Transverse colon (tissue), 3 donors: ENCODE measurements at regions not wholly inside any gene's neighbourhood (a gene's known extent, or its start where the extent isn't known, plus 50 kb on each side); places are given as distances from the start of the nearest gene placed in this dataset.

ENCODE experiments used
- EP300 ChIP-seq: sonication (generic); formaldehyde crosslinking; IDR thresholded peaks from one replicate; pipeline ENCODE4 v1.6.1; 2017; ENCODE audit warnings: antibody characterized with exemption, low read depth
- POLR2A ChIP-seq: fragments of 450-650 bp; IDR thresholded peaks from one replicate; pipeline ENCODE4 v1.6.1; 2016; ENCODE audit warnings: antibody characterized with exemption, mild to moderate bottlenecking, moderate library complexity
- TF ChIP-seq, protein P1 (sequence below), 5 experiments: fragments of 200-600 bp in 3 of 5; fragments of 450-650 bp in 2 of 5; sonication (generic) in 3 of 5; IDR thresholded peaks; 1 replicate in 2 of 5; 2 replicates in 3 of 5; pipeline ENCODE4 v1.5.1; 2016 to 2017; ENCODE audit warnings: antibody characterized with exemption in 5 of 5, inconsistent platforms in 3 of 5, mild to moderate bottlenecking in 2 of 5, moderate library complexity in 1 of 5

DNA sequence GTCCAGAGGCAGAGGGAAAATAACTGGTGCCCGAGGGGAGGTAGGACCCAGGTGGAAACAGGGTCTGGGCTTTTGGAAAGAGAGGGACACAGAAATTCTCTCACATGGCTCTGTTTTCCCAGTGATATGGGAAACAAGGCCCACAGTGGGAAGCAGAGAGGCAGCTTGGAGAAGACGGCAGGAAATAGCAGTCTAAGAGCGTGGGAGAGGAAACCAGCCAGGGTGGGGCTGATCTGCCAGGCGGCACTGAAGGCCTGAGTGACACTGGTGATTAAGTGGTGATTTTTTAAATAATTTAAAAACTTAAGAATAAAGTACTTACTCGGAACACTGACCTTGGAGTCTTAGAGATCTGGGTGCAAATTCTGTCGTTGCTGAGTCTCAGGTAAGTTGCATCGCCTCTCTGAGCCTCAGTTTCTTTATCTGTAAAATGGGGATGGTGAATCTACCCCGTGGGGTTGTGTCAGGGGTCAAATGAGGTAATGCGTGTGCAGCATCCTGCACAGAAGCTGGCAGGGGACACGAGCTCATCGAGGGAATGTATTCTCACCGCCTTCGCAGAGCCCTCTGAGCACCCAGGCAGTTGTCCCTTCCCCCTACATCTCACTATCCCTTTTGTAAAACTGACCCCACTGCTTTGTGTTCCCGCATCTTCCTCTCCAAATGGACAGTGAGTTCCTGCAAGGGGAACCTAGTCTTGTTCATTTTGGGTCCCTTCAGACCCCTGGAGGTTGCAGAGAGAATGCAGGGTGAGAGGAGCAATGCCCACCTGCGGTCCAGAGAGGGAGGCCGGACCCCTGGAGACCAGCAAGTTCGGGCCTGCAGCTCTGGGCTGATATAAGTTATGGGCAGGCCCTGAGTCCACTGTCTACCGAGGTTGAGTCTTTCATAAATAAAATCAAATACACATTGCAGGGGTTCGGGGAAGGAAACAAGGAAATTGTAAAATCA, 228.6 kb upstream of the PMEPA1 start:
- TF ChIP-seq, protein P1, sequence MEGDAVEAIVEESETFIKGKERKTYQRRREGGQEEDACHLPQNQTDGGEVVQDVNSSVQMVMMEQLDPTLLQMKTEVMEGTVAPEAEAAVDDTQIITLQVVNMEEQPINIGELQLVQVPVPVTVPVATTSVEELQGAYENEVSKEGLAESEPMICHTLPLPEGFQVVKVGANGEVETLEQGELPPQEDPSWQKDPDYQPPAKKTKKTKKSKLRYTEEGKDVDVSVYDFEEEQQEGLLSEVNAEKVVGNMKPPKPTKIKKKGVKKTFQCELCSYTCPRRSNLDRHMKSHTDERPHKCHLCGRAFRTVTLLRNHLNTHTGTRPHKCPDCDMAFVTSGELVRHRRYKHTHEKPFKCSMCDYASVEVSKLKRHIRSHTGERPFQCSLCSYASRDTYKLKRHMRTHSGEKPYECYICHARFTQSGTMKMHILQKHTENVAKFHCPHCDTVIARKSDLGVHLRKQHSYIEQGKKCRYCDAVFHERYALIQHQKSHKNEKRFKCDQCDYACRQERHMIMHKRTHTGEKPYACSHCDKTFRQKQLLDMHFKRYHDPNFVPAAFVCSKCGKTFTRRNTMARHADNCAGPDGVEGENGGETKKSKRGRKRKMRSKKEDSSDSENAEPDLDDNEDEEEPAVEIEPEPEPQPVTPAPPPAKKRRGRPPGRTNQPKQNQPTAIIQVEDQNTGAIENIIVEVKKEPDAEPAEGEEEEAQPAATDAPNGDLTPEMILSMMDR (IDR thresholded peaks at IDR 0.05) = no peak
- TF ChIP-seq POLR2A = no peak
- TF ChIP-seq EP300 = no peak
